ENCODE measurements at regions not wholly inside any gene's neighbourhood (a gene's known extent, or its start where the extent isn't known, plus 50 kb on each side); places are given as distances from the start of the nearest gene placed in this dataset.

DNA sequence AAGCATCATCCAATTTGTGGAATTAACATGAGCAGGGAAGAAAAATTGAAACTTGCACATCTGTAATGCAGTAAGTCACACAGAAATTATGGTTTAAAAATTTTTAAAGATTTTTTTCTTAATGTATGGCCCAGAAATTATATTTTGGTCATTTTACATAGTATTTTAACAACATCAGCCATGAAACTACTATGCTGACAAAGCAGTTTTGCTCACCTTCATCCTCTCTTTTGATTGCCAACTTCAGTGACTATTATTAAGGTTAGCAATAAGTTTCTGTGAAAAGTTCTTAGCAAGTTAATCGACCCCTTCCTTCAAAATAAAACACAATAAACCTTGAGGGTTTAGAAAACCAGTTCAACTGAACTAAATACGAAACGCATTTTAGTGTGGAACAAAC, 1347.0 kb downstream of the EPHA7 start (continued):
- TF ChIP-seq, protein P1, sequence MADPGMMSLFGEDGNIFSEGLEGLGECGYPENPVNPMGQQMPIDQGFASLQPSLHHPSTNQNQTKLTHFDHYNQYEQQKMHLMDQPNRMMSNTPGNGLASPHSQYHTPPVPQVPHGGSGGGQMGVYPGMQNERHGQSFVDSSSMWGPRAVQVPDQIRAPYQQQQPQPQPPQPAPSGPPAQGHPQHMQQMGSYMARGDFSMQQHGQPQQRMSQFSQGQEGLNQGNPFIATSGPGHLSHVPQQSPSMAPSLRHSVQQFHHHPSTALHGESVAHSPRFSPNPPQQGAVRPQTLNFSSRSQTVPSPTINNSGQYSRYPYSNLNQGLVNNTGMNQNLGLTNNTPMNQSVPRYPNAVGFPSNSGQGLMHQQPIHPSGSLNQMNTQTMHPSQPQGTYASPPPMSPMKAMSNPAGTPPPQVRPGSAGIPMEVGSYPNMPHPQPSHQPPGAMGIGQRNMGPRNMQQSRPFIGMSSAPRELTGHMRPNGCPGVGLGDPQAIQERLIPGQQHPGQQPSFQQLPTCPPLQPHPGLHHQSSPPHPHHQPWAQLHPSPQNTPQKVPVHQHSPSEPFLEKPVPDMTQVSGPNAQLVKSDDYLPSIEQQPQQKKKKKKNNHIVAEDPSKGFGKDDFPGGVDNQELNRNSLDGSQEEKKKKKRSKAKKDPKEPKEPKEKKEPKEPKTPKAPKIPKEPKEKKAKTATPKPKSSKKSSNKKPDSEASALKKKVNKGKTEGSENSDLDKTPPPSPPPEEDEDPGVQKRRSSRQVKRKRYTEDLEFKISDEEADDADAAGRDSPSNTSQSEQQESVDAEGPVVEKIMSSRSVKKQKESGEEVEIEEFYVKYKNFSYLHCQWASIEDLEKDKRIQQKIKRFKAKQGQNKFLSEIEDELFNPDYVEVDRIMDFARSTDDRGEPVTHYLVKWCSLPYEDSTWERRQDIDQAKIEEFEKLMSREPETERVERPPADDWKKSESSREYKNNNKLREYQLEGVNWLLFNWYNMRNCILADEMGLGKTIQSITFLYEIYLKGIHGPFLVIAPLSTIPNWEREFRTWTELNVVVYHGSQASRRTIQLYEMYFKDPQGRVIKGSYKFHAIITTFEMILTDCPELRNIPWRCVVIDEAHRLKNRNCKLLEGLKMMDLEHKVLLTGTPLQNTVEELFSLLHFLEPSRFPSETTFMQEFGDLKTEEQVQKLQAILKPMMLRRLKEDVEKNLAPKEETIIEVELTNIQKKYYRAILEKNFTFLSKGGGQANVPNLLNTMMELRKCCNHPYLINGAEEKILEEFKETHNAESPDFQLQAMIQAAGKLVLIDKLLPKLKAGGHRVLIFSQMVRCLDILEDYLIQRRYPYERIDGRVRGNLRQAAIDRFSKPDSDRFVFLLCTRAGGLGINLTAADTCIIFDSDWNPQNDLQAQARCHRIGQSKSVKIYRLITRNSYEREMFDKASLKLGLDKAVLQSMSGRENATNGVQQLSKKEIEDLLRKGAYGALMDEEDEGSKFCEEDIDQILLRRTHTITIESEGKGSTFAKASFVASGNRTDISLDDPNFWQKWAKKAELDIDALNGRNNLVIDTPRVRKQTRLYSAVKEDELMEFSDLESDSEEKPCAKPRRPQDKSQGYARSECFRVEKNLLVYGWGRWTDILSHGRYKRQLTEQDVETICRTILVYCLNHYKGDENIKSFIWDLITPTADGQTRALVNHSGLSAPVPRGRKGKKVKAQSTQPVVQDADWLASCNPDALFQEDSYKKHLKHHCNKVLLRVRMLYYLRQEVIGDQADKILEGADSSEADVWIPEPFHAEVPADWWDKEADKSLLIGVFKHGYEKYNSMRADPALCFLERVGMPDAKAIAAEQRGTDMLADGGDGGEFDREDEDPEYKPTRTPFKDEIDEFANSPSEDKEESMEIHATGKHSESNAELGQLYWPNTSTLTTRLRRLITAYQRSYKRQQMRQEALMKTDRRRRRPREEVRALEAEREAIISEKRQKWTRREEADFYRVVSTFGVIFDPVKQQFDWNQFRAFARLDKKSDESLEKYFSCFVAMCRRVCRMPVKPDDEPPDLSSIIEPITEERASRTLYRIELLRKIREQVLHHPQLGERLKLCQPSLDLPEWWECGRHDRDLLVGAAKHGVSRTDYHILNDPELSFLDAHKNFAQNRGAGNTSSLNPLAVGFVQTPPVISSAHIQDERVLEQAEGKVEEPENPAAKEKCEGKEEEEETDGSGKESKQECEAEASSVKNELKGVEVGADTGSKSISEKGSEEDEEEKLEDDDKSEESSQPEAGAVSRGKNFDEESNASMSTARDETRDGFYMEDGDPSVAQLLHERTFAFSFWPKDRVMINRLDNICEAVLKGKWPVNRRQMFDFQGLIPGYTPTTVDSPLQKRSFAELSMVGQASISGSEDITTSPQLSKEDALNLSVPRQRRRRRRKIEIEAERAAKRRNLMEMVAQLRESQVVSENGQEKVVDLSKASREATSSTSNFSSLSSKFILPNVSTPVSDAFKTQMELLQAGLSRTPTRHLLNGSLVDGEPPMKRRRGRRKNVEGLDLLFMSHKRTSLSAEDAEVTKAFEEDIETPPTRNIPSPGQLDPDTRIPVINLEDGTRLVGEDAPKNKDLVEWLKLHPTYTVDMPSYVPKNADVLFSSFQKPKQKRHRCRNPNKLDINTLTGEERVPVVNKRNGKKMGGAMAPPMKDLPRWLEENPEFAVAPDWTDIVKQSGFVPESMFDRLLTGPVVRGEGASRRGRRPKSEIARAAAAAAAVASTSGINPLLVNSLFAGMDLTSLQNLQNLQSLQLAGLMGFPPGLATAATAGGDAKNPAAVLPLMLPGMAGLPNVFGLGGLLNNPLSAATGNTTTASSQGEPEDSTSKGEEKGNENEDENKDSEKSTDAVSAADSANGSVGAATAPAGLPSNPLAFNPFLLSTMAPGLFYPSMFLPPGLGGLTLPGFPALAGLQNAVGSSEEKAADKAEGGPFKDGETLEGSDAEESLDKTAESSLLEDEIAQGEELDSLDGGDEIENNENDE (IDR thresholded peaks at IDR 0.05; ENCODE audit: insufficient replicate concordance, low read length) = no peak
- TF ChIP-seq, protein P2, sequence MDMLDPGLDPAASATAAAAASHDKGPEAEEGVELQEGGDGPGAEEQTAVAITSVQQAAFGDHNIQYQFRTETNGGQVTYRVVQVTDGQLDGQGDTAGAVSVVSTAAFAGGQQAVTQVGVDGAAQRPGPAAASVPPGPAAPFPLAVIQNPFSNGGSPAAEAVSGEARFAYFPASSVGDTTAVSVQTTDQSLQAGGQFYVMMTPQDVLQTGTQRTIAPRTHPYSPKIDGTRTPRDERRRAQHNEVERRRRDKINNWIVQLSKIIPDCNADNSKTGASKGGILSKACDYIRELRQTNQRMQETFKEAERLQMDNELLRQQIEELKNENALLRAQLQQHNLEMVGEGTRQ (IDR thresholded peaks at IDR 0.05; ENCODE audit: low read length) = no peak

All from H1 (cell line).